Endodermal cell (in vitro differentiated cells): ENCODE measurements at regions not wholly inside any gene's neighbourhood (a gene's known extent, or its start where the extent isn't known, plus 50 kb on each side); places are given as distances from the start of the nearest gene placed in this dataset.

Source experiments
- DNase-seq: peaks from one replicate; pipeline ENCODE4 v3.0.0-alpha.2; 2017
- H3K27ac ChIP-seq: 2 replicates; pipeline ENCODE4 v1.5.1; 2013; ENCODE audit warnings: mild to moderate bottlenecking, low read depth, low read length, moderate library complexity
- H3K27me3 ChIP-seq: 2 replicates; pipeline ENCODE4 v1.6.1; 2013; ENCODE audit warnings: mild to moderate bottlenecking, low read length, moderate library complexity; ENCODE audit not compliant: insufficient read depth, control insufficient read depth, poor library complexity, severe bottlenecking
- H3K36me3 ChIP-seq: 2 replicates; pipeline ENCODE4 v1.7.0; 2013; ENCODE audit warnings: mild to moderate bottlenecking, low read length, moderate library complexity; ENCODE audit not compliant: control insufficient read depth, insufficient read depth
- H3K4me1 ChIP-seq: one replicate; pipeline ENCODE4 v1.7.0; 2013; ENCODE audit warnings: low read length; ENCODE audit not compliant: control insufficient read depth, insufficient read depth
- H3K4me3 ChIP-seq: 2 replicates; pipeline ENCODE4 v1.5.1; 2013; ENCODE audit warnings: mild to moderate bottlenecking, low read length, moderate library complexity
- H3K9ac ChIP-seq: 2 replicates; pipeline ENCODE4 v1.6.1; 2013; ENCODE audit warnings: mild to moderate bottlenecking, low read length, moderate library complexity; ENCODE audit not compliant: poor library complexity, severe bottlenecking; ENCODE audit errors: extremely low read depth
- H3K9me3 ChIP-seq: 2 replicates; pipeline ENCODE4 v1.6.1; 2013; ENCODE audit warnings: mild to moderate bottlenecking, low read length, moderate library complexity; ENCODE audit not compliant: control insufficient read depth
- H3K27ac Mint-ChIP-seq: 2 replicates; pipeline ENCODE4 v1.8.0; 2020; ENCODE audit warnings: mixed read lengths
- H3K27me3 Mint-ChIP-seq: 2 replicates; pipeline ENCODE4 v1.8.0; 2021; ENCODE audit warnings: mild to moderate bottlenecking, mixed read lengths; ENCODE audit not compliant: insufficient read depth
- H3K36me3 Mint-ChIP-seq: 2 replicates; pipeline ENCODE4 v1.8.0; 2020; ENCODE audit warnings: low read depth, mixed read lengths
- H3K4me1 Mint-ChIP-seq: 2 replicates; pipeline ENCODE4 v1.8.0; 2020; ENCODE audit warnings: mixed read lengths
- H3K4me3 Mint-ChIP-seq: 2 replicates; pipeline ENCODE4 v1.8.0; 2020; ENCODE audit warnings: mild to moderate bottlenecking, moderate library complexity, mixed read lengths
- H3K9me3 Mint-ChIP-seq: 2 replicates; pipeline ENCODE4 v1.8.0; 2020; ENCODE audit warnings: mild to moderate bottlenecking, mixed read lengths
- CTCF ChIP-seq: fragments of 200-600 bp; sonication (generic); conservative IDR thresholded peaks from 2 replicates; pipeline ENCODE4 v1.5.0; 2021; ENCODE audit warnings: antibody characterized with exemption, mild to moderate bottlenecking
- WGBS, 2 experiments: methylation state at CpG; one replicate each; pipeline versions ENCODE4 v1.1.5 to v1.1.7; 2013; ENCODE audit warnings: missing lambda C conversion rate in 2 of 2, mixed read lengths in 1 of 2; ENCODE audit not compliant: insufficient coverage in 1 of 2, insufficient read length in 1 of 2; 5-methylcytosine and 5-hydroxymethylcytosine counted together

GRCh38 chr1:34276606-34277005, 99.9 kb downstream of the C1orf94 start:
- H3K9ac ChIP-seq = no peak overlapping the region

GRCh38 chr1:34277150-34277549, 100.4 kb downstream of the C1orf94 start:
- no peaks in the 10 kb centered on the region for H3K9me3 ChIP-seq
- no peak overlapping the region for H3K4me3 Mint-ChIP-seq
- no peak overlapping the region for H3K27ac ChIP-seq
- no peak overlapping the region for H3K4me3 ChIP-seq
- H3K27me3 ChIP-seq = peaks cover 14% of the 10 kb centered on the region
- H3K27ac Mint-ChIP-seq = no peak overlapping the region
- WGBS, 2 experiments = 78 to 100% methylated on average over 1 to 2 of the region's 2 CpGs
- TF ChIP-seq CTCF = no peak
- no peak for DNase-seq
- H3K36me3 Mint-ChIP-seq = no peaks in the 10 kb centered on the region
- peaks cover 1% of the 10 kb centered on the region for H3K4me1 Mint-ChIP-seq
- H3K27me3 Mint-ChIP-seq = peaks cover 13% of the 10 kb centered on the region
- H3K4me1 ChIP-seq = peaks cover 4% of the 10 kb centered on the region
- H3K9me3 Mint-ChIP-seq = no peaks in the 10 kb centered on the region
- H3K9ac ChIP-seq = no peak overlapping the region
- no peaks in the 10 kb centered on the region for H3K36me3 ChIP-seq

More at GRCh38 chr1:34276606-34277005, 99.9 kb downstream of the C1orf94 start:
- Histone ChIP-seq H3K27ac (no peak overlapping the region), H3K27me3 (peaks cover 14% of the 10 kb centered on the region), H3K9me3 (no peaks in the 10 kb centered on the region), H3K4me1 (peaks cover 4% of the 10 kb centered on the region), H3K4me3 (no peak overlapping the region), H3K36me3 (no peaks in the 10 kb centered on the region)
- Mint-ChIP-seq H3K9me3 (no peaks in the 10 kb centered on the region), H3K27me3 (peaks cover 13% of the 10 kb centered on the region), H3K36me3 (no peaks in the 10 kb centered on the region), H3K27ac (no peak overlapping the region), H3K4me3 (no peak overlapping the region), H3K4me1 (peaks cover 1% of the 10 kb centered on the region)
- no peak for TF ChIP-seq CTCF
- no peak for DNase-seq

- no peak overlapping the region for H3K4me3 ChIP-seq
- H3K27ac ChIP-seq = no peak overlapping the region
- peaks cover 1% of the 10 kb centered on the region for H3K4me1 Mint-ChIP-seq
- DNase-seq = no peak
- peaks cover 4% of the 10 kb centered on the region for H3K4me1 ChIP-seq
- no peaks in the 10 kb centered on the region for H3K9me3 ChIP-seq
- H3K36me3 ChIP-seq = no peaks in the 10 kb centered on the region
- H3K27ac Mint-ChIP-seq = no peak overlapping the region
- no peak overlapping the region for H3K9ac ChIP-seq
- peaks cover 14% of the 10 kb centered on the region for H3K27me3 ChIP-seq
- no peak for TF ChIP-seq CTCF
- peaks cover 13% of the 10 kb centered on the region for H3K27me3 Mint-ChIP-seq
- WGBS, 2 experiments = 90 to 100% methylated on average over 1 to 4 of the region's 4 CpGs
- H3K9me3 Mint-ChIP-seq = no peaks in the 10 kb centered on the region
- H3K36me3 Mint-ChIP-seq = no peaks in the 10 kb centered on the region
- no peak overlapping the region for H3K4me3 Mint-ChIP-seq
These were observed 101.5 kb downstream of the C1orf94 start for GRCh38 chr1:34278211-34278610.
